H1 (cell line): ENCODE measurements at regions not wholly inside any gene's neighbourhood (a gene's known extent, or its start where the extent isn't known, plus 50 kb on each side); places are given as distances from the start of the nearest gene placed in this dataset.

ENCODE experiments used
- ASH2L ChIP-seq: fragments of 200-600, 300-600 bp; sonication (generic); IDR thresholded peaks from one replicate; pipeline ENCODE4 v1.7.1; 2017; ENCODE audit warnings: low read length
- BCL11A ChIP-seq, 2 experiments: IDR thresholded peaks; one replicate each; pipeline ENCODE4 v1.6.1; 2011; ENCODE audit warnings: low read depth in 2 of 2, low read length in 2 of 2, mild to moderate bottlenecking in 2 of 2
- CEBPB ChIP-seq: IDR thresholded peaks from 2 replicates; pipeline ENCODE4 v1.6.1; 2012; ENCODE audit warnings: low read depth, low read length
- KDM4A ChIP-seq: IDR thresholded peaks from one replicate; pipeline ENCODE4 v1.7.1; 2012; ENCODE audit warnings: low read depth, mild to moderate bottlenecking, moderate library complexity, low read length, inconsistent platforms; ENCODE audit not compliant: severe bottlenecking

- TF ChIP-seq BCL11A (IDR thresholded peaks at IDR 0.05; ENCODE audit: low read depth in 2 of 2, low read length in 2 of 2) (no peak), KDM4A (no peak), ASH2L (no peak), CEBPB (no peak)
Measured at GRCh38 chr16:29314292-29314934, 92.1 kb downstream of the NPIPB11 start (continued).
